ENCODE measurements at regions not wholly inside any gene's neighbourhood (a gene's known extent, or its start where the extent isn't known, plus 50 kb on each side); places are given as distances from the start of the nearest gene placed in this dataset.

GRCh38 chr6:23199541-23199940 lies 630.2 kb downstream of the HDGFL1 start:
- Histone ChIP-seq H3K4me3 (replicated peaks in 1 of 3; ENCODE audit: insufficient read depth in 1 of 3, low read depth in 1 of 3, low read length in 3 of 3) (no peak overlapping the region), H3K4me1 (ENCODE audit: control insufficient read depth, extremely low read depth, insufficient read depth, low read length) (no peaks in the 10 kb centered on the region), H3K4me2 (ENCODE audit: insufficient read depth, low read length) (no peak overlapping the region), H3K9me3 (replicated peaks; ENCODE audit: control insufficient read depth, insufficient read depth, low read length) (no peaks in the 10 kb centered on the region), H4K20me1 (replicated peaks; ENCODE audit: control insufficient read depth, extremely low read depth, insufficient read depth, low read length) (no peaks in the 10 kb centered on the region), H3K79me2 (ENCODE audit: control insufficient read depth, insufficient read depth, low read length) (no peaks in the 10 kb centered on the region), H3K27ac (ENCODE audit: insufficient read depth, low read depth, low read length) (no peak overlapping the region), H2AFZ (ENCODE audit: low read depth, low read length) (no peak overlapping the region), H3K9me1 (replicated peaks; ENCODE audit: control insufficient read depth, extremely low read depth, insufficient read depth, low read length) (no peaks in the 10 kb centered on the region), H3K27me3 (ENCODE audit: control insufficient read depth in 2 of 2, insufficient read depth in 2 of 2, low read length in 2 of 2) (no peaks in the 10 kb centered on the region), H3K36me3 (ENCODE audit: control insufficient read depth in 2 of 2, extremely low read depth in 1 of 2, insufficient read depth in 2 of 2, low read length in 2 of 2) (no peaks in the 10 kb centered on the region), H3K9ac (replicated peaks; ENCODE audit: extremely low read depth, insufficient read depth, low read length) (no peak overlapping the region)
- TF ChIP-seq CTCF (IDR thresholded peaks at IDR 0.05; ENCODE audit: extremely low read depth in 1 of 2, insufficient read depth in 1 of 2, low read depth in 1 of 2, low read length in 2 of 2) (no peak), GATA2 (IDR thresholded peaks at IDR 0.05; ENCODE audit: insufficient read depth, insufficient read length, low read depth, low read length) (no peak), POLR2A (IDR thresholded peaks at IDR 0.05; ENCODE audit: low read depth, low read length) (no peak), JUN (IDR thresholded peaks at IDR 0.05; ENCODE audit: borderline replicate concordance, insufficient read depth, insufficient read length, low read depth) (no peak), EZH2 (IDR thresholded peaks at IDR 0.05; ENCODE audit: borderline replicate concordance, low read depth, low read length, severe bottlenecking) (no peak)
- BruUV-seq (replicated peaks), result no TSS peak
- ChIA-PET POLR2A (no interaction called here), CTCF (no interaction called here)
- no peak for FAIRE-seq
- no peak for DNase-seq (ENCODE audit: low read depth, low spot score)
- intact Hi-C loops (cut with micrococcal nuclease), result no loop called here
- dilution Hi-C loops (cut with MboI; ENCODE audit: extremely low pct_ligation_motif_present, low sequenced_read_pairs), result no loop called here

- Histone ChIP-seq H3K27me3 (ENCODE audit: control insufficient read depth in 2 of 2, insufficient read depth in 2 of 2, low read length in 2 of 2) (no peaks in the 10 kb centered on the region), H3K4me3 (replicated peaks in 1 of 3; ENCODE audit: insufficient read depth in 1 of 3, low read depth in 1 of 3, low read length in 3 of 3) (no peak overlapping the region), H3K36me3 (ENCODE audit: control insufficient read depth in 2 of 2, extremely low read depth in 1 of 2, insufficient read depth in 2 of 2, low read length in 2 of 2) (no peaks in the 10 kb centered on the region), H3K9me3 (replicated peaks; ENCODE audit: control insufficient read depth, insufficient read depth, low read length) (no peaks in the 10 kb centered on the region), H3K27ac (ENCODE audit: insufficient read depth, low read depth, low read length) (no peak overlapping the region), H3K4me2 (ENCODE audit: insufficient read depth, low read length) (no peak overlapping the region), H3K79me2 (ENCODE audit: control insufficient read depth, insufficient read depth, low read length) (no peaks in the 10 kb centered on the region), H3K9me1 (replicated peaks; ENCODE audit: control insufficient read depth, extremely low read depth, insufficient read depth, low read length) (no peaks in the 10 kb centered on the region), H3K4me1 (ENCODE audit: control insufficient read depth, extremely low read depth, insufficient read depth, low read length) (no peaks in the 10 kb centered on the region), H4K20me1 (replicated peaks; ENCODE audit: control insufficient read depth, extremely low read depth, insufficient read depth, low read length) (no peaks in the 10 kb centered on the region), H3K9ac (replicated peaks; ENCODE audit: extremely low read depth, insufficient read depth, low read length) (no peak overlapping the region), H2AFZ (ENCODE audit: low read depth, low read length) (no peak overlapping the region)
- ChIA-PET CTCF (no interaction called here), POLR2A (no interaction called here)
- dilution Hi-C loops (cut with MboI; ENCODE audit: extremely low pct_ligation_motif_present, low sequenced_read_pairs), result no loop called here
- FAIRE-seq, result no peak
- no TSS peak for BruUV-seq (replicated peaks)
- intact Hi-C loops (cut with micrococcal nuclease), result no loop called here
- DNase-seq (ENCODE audit: low read depth, low spot score), result no peak
- TF ChIP-seq POLR2AphosphoS5 (IDR thresholded peaks at IDR 0.05; ENCODE audit: insufficient read depth, low read depth, low read length), result no peak
- TF ChIP-seq CTCF (IDR thresholded peaks at IDR 0.05; ENCODE audit: extremely low read depth in 1 of 2, insufficient read depth in 1 of 2, low read depth in 1 of 2, low read length in 2 of 2), result no peak
- no peak for TF ChIP-seq JUN (IDR thresholded peaks at IDR 0.05; ENCODE audit: borderline replicate concordance, insufficient read depth, insufficient read length, low read depth)
- no peak for TF ChIP-seq FOS (IDR thresholded peaks at IDR 0.05; ENCODE audit: borderline replicate concordance, insufficient read depth, low read length)
- TF ChIP-seq MAX (IDR thresholded peaks at IDR 0.05; ENCODE audit: insufficient read depth, insufficient read length), result no peak
- TF ChIP-seq GATA2 (IDR thresholded peaks at IDR 0.05; ENCODE audit: insufficient read depth, insufficient read length, low read depth, low read length), result no peak
- TF ChIP-seq POLR2A (IDR thresholded peaks at IDR 0.05; ENCODE audit: low read depth, low read length), result no peak
- TF ChIP-seq MYC (IDR thresholded peaks at IDR 0.05; ENCODE audit: low read depth, low read length), result no peak
- TF ChIP-seq EZH2 (IDR thresholded peaks at IDR 0.05; ENCODE audit: borderline replicate concordance, low read depth, low read length, severe bottlenecking), result no peak
Measured at GRCh38 chr6:23200946-23201345, 631.6 kb downstream of the HDGFL1 start.
